ENCODE measurements at regions not wholly inside any gene's neighbourhood (a gene's known extent, or its start where the extent isn't known, plus 50 kb on each side); places are given as distances from the start of the nearest gene placed in this dataset.

GRCh38 chrX:129145840-129146272 lies 377.4 kb downstream of the SMARCA1 start:
- Histone ChIP-seq H3K27me3 (replicated peaks; ENCODE audit: insufficient read depth, low read length) (no peaks in the 10 kb centered on the region), H3K9me3 (replicated peaks; ENCODE audit: insufficient read depth, low read length) (no peaks in the 10 kb centered on the region), H3K9ac (ENCODE audit: low read length) (no peak overlapping the region), H2AFZ (ENCODE audit: low read length) (no peak overlapping the region), H3F3A (ENCODE audit: insufficient read depth, low read length) (no peaks in the 10 kb centered on the region), H3K27ac (ENCODE audit: low read length) (no peak overlapping the region), H3K79me2 (ENCODE audit: low read length) (no peaks in the 10 kb centered on the region), H3K9me2 (replicated peaks; ENCODE audit: insufficient read depth, low read length) (no peaks in the 10 kb centered on the region), H4K20me1 (ENCODE audit: insufficient read depth, low read length) (no peaks in the 10 kb centered on the region), H3K4me2 (ENCODE audit: low read depth, low read length) (no peak overlapping the region), H3K4me3 (ENCODE audit: low read length) (no peak overlapping the region), H3K36me3 (replicated peaks; ENCODE audit: insufficient read depth, low read length) (no peaks in the 10 kb centered on the region), H3K4me1 (ENCODE audit: low read length) (no peaks in the 10 kb centered on the region)
- no peak for DNase-seq
- no peak for TF ChIP-seq EZH2phosphoT487 (IDR thresholded peaks at IDR 0.05; ENCODE audit: low read length)
- no peak for TF ChIP-seq EZH2 (optimal IDR thresholded peaks at IDR 0.05; ENCODE audit: low read depth, low read length)

DNA sequence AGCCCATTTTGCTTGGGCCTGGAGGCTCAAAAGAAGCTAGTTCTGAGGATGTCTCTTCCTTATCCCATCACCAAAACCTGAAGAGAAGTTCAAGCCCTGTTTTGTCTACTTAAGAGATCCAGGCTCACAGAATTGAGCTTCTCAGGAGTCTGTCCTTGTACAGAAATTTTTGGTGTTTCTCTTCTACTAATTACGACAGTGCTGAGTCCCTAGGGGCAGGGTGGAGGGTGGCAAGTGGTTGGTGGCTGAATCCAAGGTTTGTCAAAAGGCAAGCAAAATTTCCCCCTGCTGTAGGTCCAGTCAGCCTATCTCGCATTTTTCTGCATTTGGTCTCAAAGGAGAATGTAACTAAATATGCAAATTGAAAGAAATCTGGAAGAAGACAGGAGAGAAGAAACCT lies 377.9 kb downstream of the SMARCA1 start:
- H3F3A ChIP-seq (ENCODE audit: insufficient read depth, low read length) = no peaks in the 10 kb centered on the region
- TF ChIP-seq CTCF (IDR thresholded peaks at IDR 0.05; ENCODE audit: low read length) (no peak), EZH2 (optimal IDR thresholded peaks at IDR 0.05; ENCODE audit: low read depth, low read length) (no peak), EZH2phosphoT487 (IDR thresholded peaks at IDR 0.05; ENCODE audit: low read length) (no peak)
- DNase-seq = no peak

GRCh38 chrX:129144172-129145038 lies 378.9 kb downstream of the SMARCA1 start:
- Histone ChIP-seq H3K9ac (ENCODE audit: low read length) (no peak overlapping the region), H3K36me3 (replicated peaks; ENCODE audit: insufficient read depth, low read length) (no peaks in the 10 kb centered on the region), H3K27me3 (replicated peaks; ENCODE audit: insufficient read depth, low read length) (no peaks in the 10 kb centered on the region), H3K9me2 (replicated peaks; ENCODE audit: insufficient read depth, low read length) (no peaks in the 10 kb centered on the region), H3K4me2 (ENCODE audit: low read depth, low read length) (no peak overlapping the region), H3F3A (ENCODE audit: insufficient read depth, low read length) (no peaks in the 10 kb centered on the region), H3K79me2 (ENCODE audit: low read length) (no peaks in the 10 kb centered on the region), H2AFZ (ENCODE audit: low read length) (no peak overlapping the region), H3K4me3 (ENCODE audit: low read length) (no peak overlapping the region), H3K27ac (ENCODE audit: low read length) (no peak overlapping the region), H3K9me3 (replicated peaks; ENCODE audit: insufficient read depth, low read length) (no peaks in the 10 kb centered on the region), H4K20me1 (ENCODE audit: insufficient read depth, low read length) (no peaks in the 10 kb centered on the region), H3K4me1 (ENCODE audit: low read length) (no peaks in the 10 kb centered on the region)
- TF ChIP-seq EZH2 (optimal IDR thresholded peaks at IDR 0.05; ENCODE audit: low read depth, low read length) (no peak), EZH2phosphoT487 (IDR thresholded peaks at IDR 0.05; ENCODE audit: low read length) (no peak), CTCF (IDR thresholded peaks at IDR 0.05; ENCODE audit: low read length) (no peak)
- no peak for DNase-seq

More for the DNA sequence above, 377.9 kb downstream of the SMARCA1 start:
- Histone ChIP-seq H3K27me3 (replicated peaks; ENCODE audit: insufficient read depth, low read length) (no peaks in the 10 kb centered on the region), H3K27ac (ENCODE audit: low read length) (no peak overlapping the region), H3K4me2 (ENCODE audit: low read depth, low read length) (no peak overlapping the region), H4K20me1 (ENCODE audit: insufficient read depth, low read length) (no peaks in the 10 kb centered on the region), H3K36me3 (replicated peaks; ENCODE audit: insufficient read depth, low read length) (no peaks in the 10 kb centered on the region), H3K9ac (ENCODE audit: low read length) (no peak overlapping the region), H3K4me1 (ENCODE audit: low read length) (no peaks in the 10 kb centered on the region), H3K9me2 (replicated peaks; ENCODE audit: insufficient read depth, low read length) (no peaks in the 10 kb centered on the region), H3K79me2 (ENCODE audit: low read length) (no peaks in the 10 kb centered on the region), H3K9me3 (replicated peaks; ENCODE audit: insufficient read depth, low read length) (no peaks in the 10 kb centered on the region), H3K4me3 (ENCODE audit: low read length) (no peak overlapping the region), H2AFZ (ENCODE audit: low read length) (no peak overlapping the region)
